ENCODE measurements at regions not wholly inside any gene's neighbourhood (a gene's known extent, or its start where the extent isn't known, plus 50 kb on each side); places are given as distances from the start of the nearest gene placed in this dataset.
A peak's percentile ranks its signal among the peaks of the same experiment; 100 is the strongest.

DNA sequence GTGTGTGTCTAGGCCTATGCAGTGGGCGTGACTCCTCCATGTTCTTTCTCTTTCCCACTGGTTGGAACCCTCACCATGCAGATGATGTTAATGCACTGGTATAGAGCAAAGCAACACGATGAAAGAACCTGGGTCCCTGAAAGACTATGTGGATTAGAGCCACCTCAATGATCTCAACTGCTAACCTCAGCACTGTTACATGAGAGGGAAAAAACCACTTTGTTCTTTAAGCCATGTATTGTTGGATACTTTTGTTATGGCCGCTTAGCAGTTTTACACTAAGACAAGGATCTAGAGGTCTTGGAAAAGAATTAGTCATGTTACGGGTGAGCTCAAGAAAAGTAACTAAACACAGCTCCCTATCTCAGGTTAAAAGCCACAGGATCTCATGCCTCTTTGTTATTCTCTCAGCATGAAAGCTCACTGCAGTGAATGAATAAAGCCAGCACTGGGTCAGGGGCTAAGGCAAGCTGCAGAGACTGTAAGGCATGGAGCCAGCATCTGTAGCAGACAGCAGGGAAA, 56.6 kb upstream of the RBBP6 start:
- Histone ChIP-seq H3K23me2 (ENCODE audit: insufficient read length, low read depth, low read length, poor library complexity, severe bottlenecking) (no peaks in the 10 kb centered on the region), H2AFZ (ENCODE audit: low read length) (no peak overlapping the region), H2BK20ac (ENCODE audit: low read depth, low read length, poor library complexity, severe bottlenecking) (no peak overlapping the region), H3K79me2 (ENCODE audit: insufficient read depth, low read length) (no peaks in the 10 kb centered on the region), H2BK120ac (ENCODE audit: low read depth, low read length, poor library complexity, severe bottlenecking) (no peak overlapping the region), H3K18ac (ENCODE audit: insufficient read length, low read depth, low read length) (no peak overlapping the region), H4K20me1 (ENCODE audit: control insufficient read depth, insufficient read depth, insufficient read length) (no peaks in the 10 kb centered on the region), H3K56ac (ENCODE audit: insufficient read length, low read depth, low read length) (no peak overlapping the region), H3K79me1 (ENCODE audit: insufficient read depth, low read depth, low read length, poor library complexity, severe bottlenecking) (no peaks in the 10 kb centered on the region), H2AK5ac (ENCODE audit: insufficient read length, low read length) (no peak overlapping the region), H2BK5ac (ENCODE audit: insufficient read length, low read length) (no peak overlapping the region), H3K23ac (ENCODE audit: insufficient read length, low read depth, low read length) (no peak overlapping the region), H4K91ac (ENCODE audit: insufficient read length, low read depth, low read length) (no peak overlapping the region), H3K27me3 (ENCODE audit: insufficient read depth, low read length) (peaks cover 19% of the 10 kb centered on the region), H3K4me2 (ENCODE audit: insufficient read depth, insufficient read length, low read length) (peak overlapping the region; percentile 30), H3K9me3 (ENCODE audit: control insufficient read depth, low read depth, low read length) (no peaks in the 10 kb centered on the region), H4K8ac (replicated peaks; ENCODE audit: insufficient read length, low read depth, low read length) (no peak overlapping the region), H3K14ac (ENCODE audit: insufficient read depth, low read length) (no peak overlapping the region), H2BK12ac (ENCODE audit: insufficient read length, low read depth, low read length) (no peak overlapping the region), H3K27ac (ENCODE audit: insufficient read length, low read depth, low read length) (no peak overlapping the region), H3K4ac (ENCODE audit: low read depth, low read length) (no peak overlapping the region), H2BK15ac (ENCODE audit: low read depth, low read length) (no peak overlapping the region), H4K5ac (ENCODE audit: insufficient read length, low read depth, low read length) (no peak overlapping the region), H3K9ac (ENCODE audit: extremely low read depth, insufficient read length, low read length) (no peak overlapping the region), H3K4me1 (ENCODE audit: insufficient read depth, low read length) (0 out of 2 replicates have a peak, but pooled peaks cover 3% of the 10 kb centered on the region), H3T11ph (ENCODE audit: low read length) (no peak overlapping the region)
- no CpG with 5 or more reads among the region's 4 CpGs for WGBS (ENCODE audit: extremely low coverage, insufficient read length, low lambda C conversion rate)
- Mint-ChIP-seq H3K4me1 (peaks cover 13 to 14% of the 10 kb centered on the region in 2 experiments), H3K4me3 (peak overlapping the region in 1 of 2 experiments; percentile 25; a peak in 1 of 5 replicates), H3K9me3 (peaks cover 7 to 16% of the 10 kb centered on the region in 2 experiments), H3K27ac (peak overlapping the region in 1 of 3 experiments; percentile 67; a peak in 2 of 7 replicates), H3K36me3 (ENCODE audit: insufficient read depth in 1 of 3, low read depth in 3 of 3) (peaks cover 0 to 6% (median under 1%) of the 10 kb centered on the region in 3 experiments; a peak in 2 of 7 replicates), H3K27me3 (ENCODE audit: low read depth) (peaks cover 99% of the 10 kb centered on the region)
- DNase-seq, result peak; percentile 62
- TF ChIP-seq, protein P1, sequence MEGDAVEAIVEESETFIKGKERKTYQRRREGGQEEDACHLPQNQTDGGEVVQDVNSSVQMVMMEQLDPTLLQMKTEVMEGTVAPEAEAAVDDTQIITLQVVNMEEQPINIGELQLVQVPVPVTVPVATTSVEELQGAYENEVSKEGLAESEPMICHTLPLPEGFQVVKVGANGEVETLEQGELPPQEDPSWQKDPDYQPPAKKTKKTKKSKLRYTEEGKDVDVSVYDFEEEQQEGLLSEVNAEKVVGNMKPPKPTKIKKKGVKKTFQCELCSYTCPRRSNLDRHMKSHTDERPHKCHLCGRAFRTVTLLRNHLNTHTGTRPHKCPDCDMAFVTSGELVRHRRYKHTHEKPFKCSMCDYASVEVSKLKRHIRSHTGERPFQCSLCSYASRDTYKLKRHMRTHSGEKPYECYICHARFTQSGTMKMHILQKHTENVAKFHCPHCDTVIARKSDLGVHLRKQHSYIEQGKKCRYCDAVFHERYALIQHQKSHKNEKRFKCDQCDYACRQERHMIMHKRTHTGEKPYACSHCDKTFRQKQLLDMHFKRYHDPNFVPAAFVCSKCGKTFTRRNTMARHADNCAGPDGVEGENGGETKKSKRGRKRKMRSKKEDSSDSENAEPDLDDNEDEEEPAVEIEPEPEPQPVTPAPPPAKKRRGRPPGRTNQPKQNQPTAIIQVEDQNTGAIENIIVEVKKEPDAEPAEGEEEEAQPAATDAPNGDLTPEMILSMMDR (conservative IDR thresholded peaks at IDR 0.05), result no peak
